DOHH2 (cell line): ENCODE measurements at regions not wholly inside any gene's neighbourhood (a gene's known extent, or its start where the extent isn't known, plus 50 kb on each side); places are given as distances from the start of the nearest gene placed in this dataset.
"Not testable (repeated sequence)": the region's sequence is repeated elsewhere in the genome, so short reads cannot be mapped to it uniquely, and the experiment has no call there.

Experiments used
- CTCF ChIP-seq: fragments of 200-600 bp; sonication (generic); IDR thresholded peaks from one replicate; pipeline ENCODE4 v1.5.1; 2014; ENCODE audit warnings: antibody characterized with exemption, mild to moderate bottlenecking, low read depth, low read length; ENCODE audit not compliant: poor library complexity, severe bottlenecking
- EZH2phosphoT487 ChIP-seq: fragments of 200-600 bp; sonication (generic); IDR thresholded peaks from 2 replicates; pipeline ENCODE4 v1.6.1; 2017; ENCODE audit warnings: borderline replicate concordance, mild to moderate bottlenecking, antibody characterized with exemption, low read length, moderate library complexity, mixed read lengths

GRCh38 chr3:75397486-75397885, 266.6 kb upstream of the FRG2C start:
- TF ChIP-seq CTCF, EZH2phosphoT487: not testable (repeated sequence)
